Loucy (cell line): ENCODE measurements at regions not wholly inside any gene's neighbourhood (a gene's known extent, or its start where the extent isn't known, plus 50 kb on each side); places are given as distances from the start of the nearest gene placed in this dataset.

ENCODE experiments used
- H2AFZ ChIP-seq: fragments of 200-600 bp; sonication (generic); 2 replicates; pipeline ENCODE4 v1.6.0; 2016; ENCODE audit warnings: antibody characterized with exemption, mild to moderate bottlenecking, low read length, moderate library complexity
- H3F3A ChIP-seq: fragments of 200-600 bp; 2 replicates; pipeline ENCODE4 v1.6.0; 2016; ENCODE audit warnings: antibody characterized with exemption, low read depth, mild to moderate bottlenecking
- H3K27me3 ChIP-seq: fragments of 200-600 bp; sonication (generic); 2 replicates; pipeline ENCODE4 v1.6.1; 2014; ENCODE audit warnings: low read length, mild to moderate bottlenecking; ENCODE audit not compliant: insufficient read depth, poor library complexity, severe bottlenecking
- H3K36me3 ChIP-seq: fragments of 200-600 bp; sonication (generic); 2 replicates; pipeline ENCODE4 v1.6.1; 2016; ENCODE audit warnings: low read length; ENCODE audit not compliant: insufficient read depth
- H3K4me1 ChIP-seq: fragments of 200-600 bp; sonication (generic); 2 replicates; pipeline ENCODE4 v1.5.1; 2014; ENCODE audit warnings: low read length, mild to moderate bottlenecking; ENCODE audit not compliant: insufficient read depth, poor library complexity, severe bottlenecking
- H3K4me2 ChIP-seq: fragments of 200-600 bp; sonication (generic); 2 replicates; pipeline ENCODE4 v1.6.0; 2014; ENCODE audit warnings: antibody characterized with exemption, low read length, low read depth, mild to moderate bottlenecking; ENCODE audit not compliant: poor library complexity, severe bottlenecking
- H3K4me3 ChIP-seq: fragments of 200-600 bp; sonication (generic); 2 replicates; pipeline ENCODE4 v1.5.1; 2014; ENCODE audit warnings: low read length, mild to moderate bottlenecking, mixed read lengths; ENCODE audit not compliant: poor library complexity, severe bottlenecking
- H3K79me2 ChIP-seq: fragments of 200-600 bp; sonication (generic); 2 replicates; pipeline ENCODE4 v1.6.1; 2014; ENCODE audit warnings: low read length; ENCODE audit not compliant: insufficient read depth
- H3K9ac ChIP-seq: fragments of 200-600 bp; sonication (generic); 2 replicates; pipeline ENCODE4 v1.6.0; 2014; ENCODE audit warnings: mild to moderate bottlenecking, low read depth, low read length, moderate library complexity; ENCODE audit not compliant: poor library complexity, severe bottlenecking
- H3K9me2 ChIP-seq: fragments of 200-600 bp; sonication (generic); replicated peaks from 2 replicates; pipeline ENCODE4 v1.6.1; 2016; ENCODE audit warnings: low read depth, low read length, mixed read lengths
- H3K9me3 ChIP-seq: fragments of 200-600 bp; sonication (generic); 2 replicates; pipeline ENCODE4 v1.6.1; 2014; ENCODE audit warnings: mild to moderate bottlenecking, antibody characterized with exemption, low read length, low read depth; ENCODE audit not compliant: insufficient read depth
- H4K20me1 ChIP-seq: fragments of 200-600 bp; sonication (generic); 2 replicates; pipeline ENCODE4 v1.6.0; 2014; ENCODE audit warnings: antibody characterized with exemption, low read length, mild to moderate bottlenecking; ENCODE audit not compliant: insufficient read depth, poor library complexity, severe bottlenecking
- EZH2phosphoT487 ChIP-seq: fragments of 200-600 bp; IDR thresholded peaks from 2 replicates; pipeline ENCODE4 v1.6.1; 2018; ENCODE audit warnings: antibody characterized with exemption, mild to moderate bottlenecking, moderate library complexity, borderline replicate concordance
- TF ChIP-seq, protein P1 (sequence below): fragments of 200-600 bp; sonication (generic); conservative IDR thresholded peaks from 2 replicates; pipeline ENCODE4 v1.5.1; 2014; ENCODE audit warnings: mild to moderate bottlenecking, antibody characterized with exemption, low read length

DNA sequence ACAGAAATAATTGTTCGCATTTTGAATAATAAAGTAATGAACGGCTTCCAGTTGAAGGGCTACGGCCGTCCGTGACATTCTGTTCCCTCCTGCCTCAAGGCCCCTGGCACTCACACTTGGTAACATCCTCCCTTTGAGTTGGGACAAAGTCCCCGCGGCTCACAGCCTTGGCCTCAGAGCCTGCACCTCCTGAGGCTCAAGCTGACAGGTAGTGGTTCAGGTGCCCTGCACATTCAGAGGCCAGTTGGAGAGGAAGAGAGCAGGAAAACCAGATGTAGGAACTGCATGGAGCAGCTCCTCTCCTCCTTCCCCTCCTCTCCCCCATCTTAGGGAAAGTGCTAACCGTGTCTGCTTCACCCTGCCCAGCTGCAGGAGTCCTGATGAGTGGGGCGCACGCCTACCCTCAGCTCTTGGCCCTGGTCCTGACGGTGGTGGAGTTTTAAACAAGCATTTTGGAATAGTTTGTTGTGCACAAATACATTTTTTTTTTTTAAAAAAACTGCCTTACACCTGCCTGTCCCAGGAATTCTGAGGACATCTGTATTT is 393.1 kb downstream of the SMOC2 start:
- Histone ChIP-seq H3K79me2 (no peaks in the 10 kb centered on the region), H3K9me3 (peaks cover 16% of the 10 kb centered on the region; the same call in 1 of the 2 replicates), H3K4me2 (no peak overlapping the region), H3K4me1 (no peaks in the 10 kb centered on the region), H3K9me2 (no peaks in the 10 kb centered on the region), H3K9ac (no peak overlapping the region), H3K4me3 (no peak overlapping the region), H3K36me3 (no peaks in the 10 kb centered on the region), H2AFZ (no peak overlapping the region), H4K20me1 (no peaks in the 10 kb centered on the region), H3F3A (no peaks in the 10 kb centered on the region), H3K27me3 (no peaks in the 10 kb centered on the region)
- no peak for TF ChIP-seq EZH2phosphoT487
- TF ChIP-seq, protein P1, sequence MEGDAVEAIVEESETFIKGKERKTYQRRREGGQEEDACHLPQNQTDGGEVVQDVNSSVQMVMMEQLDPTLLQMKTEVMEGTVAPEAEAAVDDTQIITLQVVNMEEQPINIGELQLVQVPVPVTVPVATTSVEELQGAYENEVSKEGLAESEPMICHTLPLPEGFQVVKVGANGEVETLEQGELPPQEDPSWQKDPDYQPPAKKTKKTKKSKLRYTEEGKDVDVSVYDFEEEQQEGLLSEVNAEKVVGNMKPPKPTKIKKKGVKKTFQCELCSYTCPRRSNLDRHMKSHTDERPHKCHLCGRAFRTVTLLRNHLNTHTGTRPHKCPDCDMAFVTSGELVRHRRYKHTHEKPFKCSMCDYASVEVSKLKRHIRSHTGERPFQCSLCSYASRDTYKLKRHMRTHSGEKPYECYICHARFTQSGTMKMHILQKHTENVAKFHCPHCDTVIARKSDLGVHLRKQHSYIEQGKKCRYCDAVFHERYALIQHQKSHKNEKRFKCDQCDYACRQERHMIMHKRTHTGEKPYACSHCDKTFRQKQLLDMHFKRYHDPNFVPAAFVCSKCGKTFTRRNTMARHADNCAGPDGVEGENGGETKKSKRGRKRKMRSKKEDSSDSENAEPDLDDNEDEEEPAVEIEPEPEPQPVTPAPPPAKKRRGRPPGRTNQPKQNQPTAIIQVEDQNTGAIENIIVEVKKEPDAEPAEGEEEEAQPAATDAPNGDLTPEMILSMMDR: no peak

DNA sequence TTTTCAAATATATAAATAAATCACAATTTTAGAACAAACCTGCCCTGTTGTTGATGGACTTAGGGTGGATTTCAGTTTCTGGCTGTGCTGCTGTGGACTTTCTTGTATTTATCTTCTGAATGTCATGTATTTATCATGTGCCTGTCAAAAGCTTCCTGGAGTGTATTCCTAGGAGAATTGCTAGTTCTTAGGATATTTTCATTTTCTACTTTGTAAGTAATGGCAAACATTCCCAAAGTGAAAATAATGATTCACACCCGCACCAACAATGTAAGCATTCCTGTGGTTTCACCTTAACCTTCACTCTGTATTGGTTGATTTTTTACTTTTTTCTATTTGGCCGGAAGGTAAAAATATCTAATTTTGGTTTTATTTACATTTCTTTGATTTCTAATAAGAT is 387.8 kb downstream of the SMOC2 start:
- Histone ChIP-seq H2AFZ (no peak overlapping the region), H3K9me2 (no peaks in the 10 kb centered on the region), H3K79me2 (no peaks in the 10 kb centered on the region), H4K20me1 (no peaks in the 10 kb centered on the region), H3K4me1 (no peaks in the 10 kb centered on the region), H3K9ac (no peak overlapping the region), H3K4me3 (no peak overlapping the region), H3K4me2 (no peak overlapping the region), H3K27me3 (no peaks in the 10 kb centered on the region), H3F3A (no peaks in the 10 kb centered on the region), H3K9me3 (peaks cover 3% of the 10 kb centered on the region; the same call in 1 of the 2 replicates), H3K36me3 (no peaks in the 10 kb centered on the region)
- no peak for TF ChIP-seq EZH2phosphoT487
- TF ChIP-seq, protein P1: no peak

DNA sequence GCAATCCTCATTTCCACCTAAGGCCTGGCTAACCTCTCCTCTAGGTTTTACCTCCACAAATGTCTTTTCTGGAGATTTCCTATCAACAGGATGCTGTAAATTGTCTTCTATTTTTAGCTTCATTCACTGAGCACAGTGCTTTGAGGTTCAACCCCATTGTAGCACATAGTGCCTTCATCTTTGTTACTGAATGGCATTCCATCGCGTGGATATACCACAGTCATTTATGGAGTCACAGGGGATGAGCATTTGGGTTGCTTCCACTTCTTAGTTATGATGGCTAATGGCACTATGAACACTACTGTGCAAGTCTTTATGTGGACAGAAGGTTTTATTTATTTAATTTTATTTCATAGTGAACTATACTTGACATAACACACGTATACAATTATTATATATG is 387.1 kb downstream of the SMOC2 start:
- Histone ChIP-seq H3K79me2 (no peaks in the 10 kb centered on the region), H3K4me3 (no peak overlapping the region), H3K4me1 (no peaks in the 10 kb centered on the region), H3F3A (no peaks in the 10 kb centered on the region), H3K36me3 (no peaks in the 10 kb centered on the region), H4K20me1 (no peaks in the 10 kb centered on the region), H3K9ac (no peak overlapping the region), H3K4me2 (no peak overlapping the region), H3K27me3 (no peaks in the 10 kb centered on the region), H3K9me3 (peaks cover 2% of the 10 kb centered on the region; the same call in 1 of the 2 replicates), H2AFZ (no peak overlapping the region), H3K9me2 (no peaks in the 10 kb centered on the region)
- TF ChIP-seq, protein P1: no peak
- no peak for TF ChIP-seq EZH2phosphoT487
